ENCODE measurements at regions not wholly inside any gene's neighbourhood (a gene's known extent, or its start where the extent isn't known, plus 50 kb on each side); places are given as distances from the start of the nearest gene placed in this dataset.
"Not testable (repeated sequence)": the region's sequence is repeated elsewhere in the genome, so short reads cannot be mapped to it uniquely, and the experiment has no call there.

GRCh38 chrX:87105131-87105530 is 412.5 kb upstream of the KLHL4 start:
- TF ChIP-seq POLR2A (IDR thresholded peaks at IDR 0.05) (no peak), CTCF (IDR thresholded peaks at IDR 0.05) (no peak)
- H3K4me1 ChIP-seq = no peaks in the 10 kb centered on the region
- H3K36me3 ChIP-seq = no peaks in the 10 kb centered on the region
- H3K4me3 ChIP-seq = no peak overlapping the region
- no peak overlapping the region for H3K27ac ChIP-seq
- DNase-seq = no peak
- H3K27me3 ChIP-seq = no peaks in the 10 kb centered on the region
- H3K9me3 ChIP-seq = no peaks in the 10 kb centered on the region

GRCh38 chrX:87110142-87110541 is 407.5 kb upstream of the KLHL4 start:
- H3K4me3 ChIP-seq = no peak overlapping the region
- TF ChIP-seq POLR2A (IDR thresholded peaks at IDR 0.05) (no peak), CTCF (IDR thresholded peaks at IDR 0.05) (no peak)

GRCh38 chrX:87140800-87141483 is 376.7 kb upstream of the KLHL4 start:
- Histone ChIP-seq H3K36me3 (no peaks in the 10 kb centered on the region), H3K27me3 (no peaks in the 10 kb centered on the region), H3K4me3 (no peak overlapping the region), H3K9me3 (no peaks in the 10 kb centered on the region), H3K4me1 (no peaks in the 10 kb centered on the region), H3K27ac (no peak overlapping the region)
- no peak for TF ChIP-seq POLR2A (IDR thresholded peaks at IDR 0.05)
- TF ChIP-seq CTCF (IDR thresholded peaks at IDR 0.05) = no peak
- DNase-seq = no peak

More at GRCh38 chrX:87110142-87110541, 407.5 kb upstream of the KLHL4 start:
- Histone ChIP-seq H3K4me1 (no peaks in the 10 kb centered on the region), H3K27ac (no peak overlapping the region), H3K27me3 (no peaks in the 10 kb centered on the region), H3K36me3 (no peaks in the 10 kb centered on the region), H3K9me3 (no peaks in the 10 kb centered on the region)
- no peak for DNase-seq

GRCh38 chrX:87160435-87161010 is 357.1 kb upstream of the KLHL4 start:
- no peak overlapping the region for H3K4me3 ChIP-seq
- TF ChIP-seq POLR2A (IDR thresholded peaks at IDR 0.05) (no peak), CTCF (IDR thresholded peaks at IDR 0.05) (no peak)
- H3K36me3 ChIP-seq = no peaks in the 10 kb centered on the region
- no peaks in the 10 kb centered on the region for H3K9me3 ChIP-seq
- no peak overlapping the region for H3K27ac ChIP-seq
- no peak for DNase-seq
- H3K27me3 ChIP-seq = no peaks in the 10 kb centered on the region
- H3K4me1 ChIP-seq = no peaks in the 10 kb centered on the region

- Histone ChIP-seq H3K36me3 (no peaks in the 10 kb centered on the region), H3K4me3 (no peak overlapping the region), H3K27ac (no peak overlapping the region), H3K27me3 (no peaks in the 10 kb centered on the region), H3K9me3 (no peaks in the 10 kb centered on the region), H3K4me1 (no peaks in the 10 kb centered on the region)
- TF ChIP-seq POLR2A (IDR thresholded peaks at IDR 0.05) = no peak
- TF ChIP-seq CTCF (IDR thresholded peaks at IDR 0.05) = no peak
- DNase-seq = no peak
These were observed 349.8 kb upstream of the KLHL4 start for GRCh38 chrX:87167841-87168240.

- not testable (repeated sequence) for H3K27ac ChIP-seq, H3K4me3 ChIP-seq, DNase-seq, H3K36me3 ChIP-seq, H3K27me3 ChIP-seq, H3K4me1 ChIP-seq, H3K9me3 ChIP-seq
These were observed 339.6 kb upstream of the KLHL4 start for GRCh38 chrX:87178009-87178408.

Small RNA genes lying in the stretch of these regions (small RNA-seq; reads per million reads assigned to genes)
- 0 reads per million in 2 donors for gene RF00279
- 0 reads per million in 2 donors for gene Z82210.1
